ENCODE measurements at regions not wholly inside any gene's neighbourhood (a gene's known extent, or its start where the extent isn't known, plus 50 kb on each side); places are given as distances from the start of the nearest gene placed in this dataset.

- Histone ChIP-seq H3K4me2 (ENCODE audit: low read length, poor library complexity, severe bottlenecking) (no peak overlapping the region), H3K4ac (ENCODE audit: low read depth in 1 of 2, low read length in 2 of 2) (no peak overlapping the region), H4K91ac (ENCODE audit: low read length) (no peak overlapping the region), H2BK15ac (ENCODE audit: low read depth, poor library complexity, severe bottlenecking) (no peak overlapping the region), H3K23ac (ENCODE audit: low read length in 2 of 2) (no peak overlapping the region), H3K18ac (ENCODE audit: low read depth in 1 of 2, low read length in 2 of 2) (no peak overlapping the region), H3K79me1 (replicated peaks; ENCODE audit: low read length, poor library complexity, severe bottlenecking) (no peaks in the 10 kb centered on the region), H3K9me3 (ENCODE audit: control insufficient read depth, low read length) (peaks cover 22% of the 10 kb centered on the region), H2AFZ (ENCODE audit: low read depth, low read length) (no peak overlapping the region), H4K8ac (ENCODE audit: low read length) (no peak overlapping the region), H2BK12ac (ENCODE audit: low read length in 2 of 2) (no peak overlapping the region), H3K4me3 (ENCODE audit: insufficient read depth in 1 of 2, low read depth in 1 of 2, low read length in 2 of 2) (no peak overlapping the region), H3K36me3 (ENCODE audit: control insufficient read depth in 1 of 2, insufficient read depth in 2 of 2, low read depth in 1 of 2, low read length in 2 of 2) (no peaks in the 10 kb centered on the region), H3K27me3 (ENCODE audit: control insufficient read depth in 1 of 2, insufficient read depth in 1 of 2, low read length in 2 of 2) (no peaks in the 10 kb centered on the region), H2BK5ac (ENCODE audit: low read depth, low read length, poor library complexity, severe bottlenecking) (peak overlapping the region; percentile 31), H3K14ac (ENCODE audit: low read length in 2 of 2) (no peak overlapping the region), H2BK120ac (ENCODE audit: low read depth, low read length) (no peak overlapping the region), H3K4me1 (ENCODE audit: control insufficient read depth, insufficient read depth, low read depth, low read length) (no peaks in the 10 kb centered on the region), H2AK5ac (ENCODE audit: low read length, severe bottlenecking) (no peak overlapping the region), H3K9ac (ENCODE audit: low read length) (no peak overlapping the region), H3K27ac (ENCODE audit: low read length, poor library complexity, severe bottlenecking) (no peak overlapping the region)
- WGBS = no CpG with 5 or more reads among the region's 1 CpG
- no peak for DNase-seq
Observed at GRCh38 chr6:49220293-49220692, 242.8 kb downstream of the MMUT start.

DNA sequence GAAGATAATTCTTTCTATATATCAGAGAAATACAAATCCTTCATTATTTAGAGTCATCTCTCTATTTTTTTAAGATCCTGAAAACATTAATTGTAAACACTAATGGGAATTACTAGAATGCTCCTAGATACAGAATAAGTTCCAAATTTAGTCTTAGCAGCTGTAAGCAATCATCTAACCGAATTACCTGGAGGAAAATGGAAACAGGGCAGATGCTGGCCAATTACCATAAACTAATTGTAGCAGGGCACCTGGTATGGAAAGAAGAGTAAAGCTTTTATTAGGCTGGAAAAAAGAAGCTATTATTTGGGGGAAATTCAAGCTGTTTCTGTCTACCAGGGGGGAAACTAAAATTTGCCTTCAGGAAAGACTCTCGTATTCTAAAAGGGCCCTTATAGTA lies 257.5 kb downstream of the MMUT start:
- H3K18ac ChIP-seq (ENCODE audit: low read depth in 1 of 2, low read length in 2 of 2) = no peak overlapping the region
- 79% methylated on average over 2 of the region's 2 CpGs for WGBS
- no peak overlapping the region for H2BK15ac ChIP-seq (ENCODE audit: low read depth, poor library complexity, severe bottlenecking)
- DNase-seq = no peak
- H3K9ac ChIP-seq (ENCODE audit: low read length) = no peak overlapping the region
- H3K4ac ChIP-seq (ENCODE audit: low read depth in 1 of 2, low read length in 2 of 2) = no peak overlapping the region
- H3K23ac ChIP-seq (ENCODE audit: low read length in 2 of 2) = no peak overlapping the region
- no peak overlapping the region for H3K27ac ChIP-seq (ENCODE audit: low read length, poor library complexity, severe bottlenecking)
- H2BK5ac ChIP-seq (ENCODE audit: low read depth, low read length, poor library complexity, severe bottlenecking) = no peak overlapping the region
- no peak overlapping the region for H2BK120ac ChIP-seq (ENCODE audit: low read depth, low read length)
- H2BK12ac ChIP-seq (ENCODE audit: low read length in 2 of 2) = no peak overlapping the region
- no peak overlapping the region for H4K91ac ChIP-seq (ENCODE audit: low read length)
- no peak overlapping the region for H3K4me3 ChIP-seq (ENCODE audit: insufficient read depth in 1 of 2, low read depth in 1 of 2, low read length in 2 of 2)
- H2AFZ ChIP-seq (ENCODE audit: low read depth, low read length) = no peak overlapping the region
- H3K36me3 ChIP-seq (ENCODE audit: control insufficient read depth in 1 of 2, insufficient read depth in 2 of 2, low read depth in 1 of 2, low read length in 2 of 2) = no peaks in the 10 kb centered on the region
- peaks cover 5% of the 10 kb centered on the region for H3K9me3 ChIP-seq (ENCODE audit: control insufficient read depth, low read length)
- H3K27me3 ChIP-seq (ENCODE audit: control insufficient read depth in 1 of 2, insufficient read depth in 1 of 2, low read length in 2 of 2) = no peaks in the 10 kb centered on the region
- no peak overlapping the region for H3K4me2 ChIP-seq (ENCODE audit: low read length, poor library complexity, severe bottlenecking)
- H4K8ac ChIP-seq (ENCODE audit: low read length) = no peak overlapping the region
- no peak overlapping the region for H2AK5ac ChIP-seq (ENCODE audit: low read length, severe bottlenecking)
- H3K79me1 ChIP-seq (replicated peaks; ENCODE audit: low read length, poor library complexity, severe bottlenecking) = no peaks in the 10 kb centered on the region
- no peaks in the 10 kb centered on the region for H3K4me1 ChIP-seq (ENCODE audit: control insufficient read depth, insufficient read depth, low read depth, low read length)
- no peak overlapping the region for H3K14ac ChIP-seq (ENCODE audit: low read length in 2 of 2)

DNA sequence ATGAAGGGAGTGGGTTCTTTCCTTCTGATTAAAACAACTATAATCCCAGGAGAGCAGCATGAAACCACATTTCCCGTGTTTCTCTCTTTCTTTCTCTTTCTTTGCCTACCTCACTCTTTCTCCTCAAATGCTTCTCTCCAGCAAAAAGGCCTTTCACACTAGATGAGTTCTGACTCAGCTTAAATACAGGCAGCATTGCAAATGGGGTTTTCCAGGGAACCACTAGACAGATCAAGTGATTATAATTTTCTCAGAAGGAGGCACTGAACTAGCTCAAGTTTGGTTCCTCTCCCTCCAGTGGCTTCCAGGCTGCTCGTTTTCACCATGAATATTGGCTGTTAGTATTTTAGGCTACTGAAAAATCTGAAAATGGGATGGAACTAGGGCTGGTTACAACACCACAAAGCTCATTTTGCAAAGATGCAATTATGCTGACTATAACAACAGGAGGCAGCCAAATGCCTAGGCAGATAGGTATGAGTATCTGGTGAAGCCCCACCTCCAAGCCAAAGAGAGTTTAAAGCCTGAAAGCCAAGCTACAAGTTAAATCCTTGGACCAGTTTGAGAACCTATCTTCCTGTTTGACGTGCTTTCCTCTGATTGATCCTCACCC lies 260.0 kb downstream of the MMUT start:
- no peak overlapping the region for H3K23ac ChIP-seq (ENCODE audit: low read length in 2 of 2)
- no peak overlapping the region for H3K4me2 ChIP-seq (ENCODE audit: low read length, poor library complexity, severe bottlenecking)
- H2BK15ac ChIP-seq (ENCODE audit: low read depth, poor library complexity, severe bottlenecking) = no peak overlapping the region
- H3K4ac ChIP-seq (ENCODE audit: low read depth in 1 of 2, low read length in 2 of 2) = no peak overlapping the region
- H3K9ac ChIP-seq (ENCODE audit: low read length) = no peak overlapping the region
- WGBS = 84% methylated on average over 3 of the region's 3 CpGs
- H3K18ac ChIP-seq (ENCODE audit: low read depth in 1 of 2, low read length in 2 of 2) = no peak overlapping the region
- no peak overlapping the region for H4K91ac ChIP-seq (ENCODE audit: low read length)
- H3K27me3 ChIP-seq (ENCODE audit: control insufficient read depth in 1 of 2, insufficient read depth in 1 of 2, low read length in 2 of 2) = no peaks in the 10 kb centered on the region
- no peak overlapping the region for H2AFZ ChIP-seq (ENCODE audit: low read depth, low read length)
- no peak overlapping the region for H2BK5ac ChIP-seq (ENCODE audit: low read depth, low read length, poor library complexity, severe bottlenecking)
- no peak overlapping the region for H2AK5ac ChIP-seq (ENCODE audit: low read length, severe bottlenecking)
- H3K79me1 ChIP-seq (replicated peaks; ENCODE audit: low read length, poor library complexity, severe bottlenecking) = no peaks in the 10 kb centered on the region
- no peak overlapping the region for H3K4me3 ChIP-seq (ENCODE audit: insufficient read depth in 1 of 2, low read depth in 1 of 2, low read length in 2 of 2)
- no peak overlapping the region for H3K27ac ChIP-seq (ENCODE audit: low read length, poor library complexity, severe bottlenecking)
- no peaks in the 10 kb centered on the region for H3K4me1 ChIP-seq (ENCODE audit: control insufficient read depth, insufficient read depth, low read depth, low read length)
- DNase-seq = peak; percentile 4
- H4K8ac ChIP-seq (ENCODE audit: low read length) = no peak overlapping the region
- no peaks in the 10 kb centered on the region for H3K36me3 ChIP-seq (ENCODE audit: control insufficient read depth in 1 of 2, insufficient read depth in 2 of 2, low read depth in 1 of 2, low read length in 2 of 2)
- no peak overlapping the region for H2BK120ac ChIP-seq (ENCODE audit: low read depth, low read length)
- no peak overlapping the region for H2BK12ac ChIP-seq (ENCODE audit: low read length in 2 of 2)
- peaks cover 5% of the 10 kb centered on the region for H3K9me3 ChIP-seq (ENCODE audit: control insufficient read depth, low read length)
- H3K14ac ChIP-seq (ENCODE audit: low read length in 2 of 2) = no peak overlapping the region

DNA sequence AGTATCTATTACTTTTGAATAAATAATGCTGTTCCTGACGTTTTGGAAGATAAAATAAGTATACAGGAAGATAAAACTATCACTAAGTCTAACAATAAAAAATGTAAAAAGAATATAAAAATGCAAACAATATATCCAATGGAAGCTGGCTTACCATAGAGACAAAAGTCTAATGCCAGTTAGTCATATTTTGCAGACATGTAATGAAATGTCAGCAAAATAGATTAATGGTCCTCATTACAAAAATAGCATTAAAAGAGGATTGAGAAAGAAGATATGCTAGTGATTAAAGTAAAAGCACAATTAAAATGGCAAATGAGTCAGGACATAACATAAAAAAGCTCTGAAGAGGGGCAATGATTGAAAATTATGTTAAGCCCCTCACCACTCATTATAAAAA lies 265.0 kb downstream of the MMUT start:
- no peak overlapping the region for H2BK12ac ChIP-seq (ENCODE audit: low read length in 2 of 2)
- H3K36me3 ChIP-seq (ENCODE audit: control insufficient read depth in 1 of 2, insufficient read depth in 2 of 2, low read depth in 1 of 2, low read length in 2 of 2) = no peaks in the 10 kb centered on the region
- H3K9ac ChIP-seq (ENCODE audit: low read length) = no peak overlapping the region
- no peak overlapping the region for H2BK5ac ChIP-seq (ENCODE audit: low read depth, low read length, poor library complexity, severe bottlenecking)
- H2BK15ac ChIP-seq (ENCODE audit: low read depth, poor library complexity, severe bottlenecking) = no peak overlapping the region
- no peak overlapping the region for H3K18ac ChIP-seq (ENCODE audit: low read depth in 1 of 2, low read length in 2 of 2)
- no peak overlapping the region for H4K8ac ChIP-seq (ENCODE audit: low read length)
- H4K91ac ChIP-seq (ENCODE audit: low read length) = no peak overlapping the region
- no peak overlapping the region for H3K4me2 ChIP-seq (ENCODE audit: low read length, poor library complexity, severe bottlenecking)
- H3K79me1 ChIP-seq (replicated peaks; ENCODE audit: low read length, poor library complexity, severe bottlenecking) = no peaks in the 10 kb centered on the region
- H3K4me1 ChIP-seq (ENCODE audit: control insufficient read depth, insufficient read depth, low read depth, low read length) = no peaks in the 10 kb centered on the region
- WGBS = no CpG with 5 or more reads among the region's 1 CpG
- H3K23ac ChIP-seq (ENCODE audit: low read length in 2 of 2) = no peak overlapping the region
- H3K27me3 ChIP-seq (ENCODE audit: control insufficient read depth in 1 of 2, insufficient read depth in 1 of 2, low read length in 2 of 2) = no peaks in the 10 kb centered on the region
- H3K27ac ChIP-seq (ENCODE audit: low read length, poor library complexity, severe bottlenecking) = no peak overlapping the region
- no peak overlapping the region for H3K4me3 ChIP-seq (ENCODE audit: insufficient read depth in 1 of 2, low read depth in 1 of 2, low read length in 2 of 2)
- no peak overlapping the region for H3K14ac ChIP-seq (ENCODE audit: low read length in 2 of 2)
- no peak overlapping the region for H3K4ac ChIP-seq (ENCODE audit: low read depth in 1 of 2, low read length in 2 of 2)
- H2BK120ac ChIP-seq (ENCODE audit: low read depth, low read length) = no peak overlapping the region
- H2AK5ac ChIP-seq (ENCODE audit: low read length, severe bottlenecking) = no peak overlapping the region
- no peak overlapping the region for H2AFZ ChIP-seq (ENCODE audit: low read depth, low read length)
- DNase-seq = no peak
- no peaks in the 10 kb centered on the region for H3K9me3 ChIP-seq (ENCODE audit: control insufficient read depth, low read length)
